NT2/D1 (cell line): ENCODE measurements at regions not wholly inside any gene's neighbourhood (a gene's known extent, or its start where the extent isn't known, plus 50 kb on each side); places are given as distances from the start of the nearest gene placed in this dataset.
"Not testable (repeated sequence)": the region's sequence is repeated elsewhere in the genome, so short reads cannot be mapped to it uniquely, and the experiment has no call there.

Experiments
- DNase-seq: peaks from one replicate; pipeline ENCODE4 v3.0.0-alpha.2; 2011; ENCODE audit warnings: low read depth, low spot score
- H3K27me3 ChIP-seq: 2 replicates; pipeline ENCODE4 v1.6.0; 2011; ENCODE audit warnings: mild to moderate bottlenecking; ENCODE audit not compliant: insufficient read length, insufficient read depth
- H3K36me3 ChIP-seq: 2 replicates; pipeline ENCODE4 v1.6.1; 2011; ENCODE audit warnings: mild to moderate bottlenecking, low read length, mixed read lengths; ENCODE audit not compliant: insufficient read depth, insufficient read length
- H3K4me1 ChIP-seq: 2 replicates; pipeline ENCODE4 v1.5.1; 2011; ENCODE audit not compliant: insufficient read depth, insufficient read length
- H3K4me3 ChIP-seq: 2 replicates; pipeline ENCODE4 v1.5.1; 2011; ENCODE audit warnings: low read depth; ENCODE audit not compliant: insufficient read length
- H3K9ac ChIP-seq: 2 replicates; pipeline ENCODE4 v1.6.0; 2011; ENCODE audit warnings: low read depth; ENCODE audit not compliant: insufficient read length
- H3K9me3 ChIP-seq: 2 replicates; pipeline ENCODE4 v1.5.1; 2011; ENCODE audit warnings: mild to moderate bottlenecking, low read length; ENCODE audit not compliant: insufficient read depth
- SUZ12 ChIP-seq: IDR thresholded peaks from 2 replicates; pipeline ENCODE4 v1.6.1; 2011; ENCODE audit not compliant: insufficient read length, insufficient read depth; ENCODE audit errors: extremely low read depth
- YY1 ChIP-seq: IDR thresholded peaks from 2 replicates; pipeline ENCODE4 v1.6.1; 2011; ENCODE audit not compliant: insufficient read length, insufficient read depth
- ZNF274 ChIP-seq: IDR thresholded peaks from 2 replicates; pipeline ENCODE4 v1.6.1; 2011; ENCODE audit warnings: mild to moderate bottlenecking, low read depth, low read length

GRCh38 chr6:69555088-69555638, 241.6 kb downstream of the LMBRD1 start:
- Histone ChIP-seq H3K9ac (no peak overlapping the region), H3K9me3 (no peaks in the 10 kb centered on the region), H3K4me1 (no peaks in the 10 kb centered on the region), H3K36me3 (no peaks in the 10 kb centered on the region), H3K4me3 (no peak overlapping the region), H3K27me3 (no peaks in the 10 kb centered on the region)
- TF ChIP-seq YY1: no peak
- no peak for TF ChIP-seq ZNF274
- TF ChIP-seq SUZ12: no peak
- DNase-seq: no peak

DNA sequence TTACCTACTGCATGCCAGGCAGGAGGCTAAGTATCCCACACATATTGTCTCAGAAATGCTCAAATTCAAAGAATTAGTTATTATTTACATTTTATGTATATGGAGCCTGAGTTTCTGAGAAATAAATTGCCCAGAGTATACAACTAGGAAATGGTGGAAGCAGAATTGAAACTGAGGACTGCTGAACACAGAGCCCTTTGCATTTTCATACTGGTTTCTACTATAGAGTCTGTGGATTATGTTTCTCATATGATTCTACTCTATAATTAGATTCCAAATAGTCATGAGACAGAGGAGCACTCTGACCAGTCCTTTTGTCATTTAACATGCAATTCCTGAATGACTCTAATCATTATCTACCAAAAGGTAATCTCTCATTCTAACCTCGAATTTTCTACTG, 254.3 kb downstream of the LMBRD1 start:
- H3K4me1 ChIP-seq: no peaks in the 10 kb centered on the region
- no peaks in the 10 kb centered on the region for H3K9me3 ChIP-seq
- no peak overlapping the region for H3K9ac ChIP-seq
- no peak overlapping the region for H3K4me3 ChIP-seq
- no peak for TF ChIP-seq ZNF274
- TF ChIP-seq SUZ12: no peak
- TF ChIP-seq YY1: no peak
- H3K27me3 ChIP-seq: no peaks in the 10 kb centered on the region
- no peak for DNase-seq
- H3K36me3 ChIP-seq: no peaks in the 10 kb centered on the region

DNA sequence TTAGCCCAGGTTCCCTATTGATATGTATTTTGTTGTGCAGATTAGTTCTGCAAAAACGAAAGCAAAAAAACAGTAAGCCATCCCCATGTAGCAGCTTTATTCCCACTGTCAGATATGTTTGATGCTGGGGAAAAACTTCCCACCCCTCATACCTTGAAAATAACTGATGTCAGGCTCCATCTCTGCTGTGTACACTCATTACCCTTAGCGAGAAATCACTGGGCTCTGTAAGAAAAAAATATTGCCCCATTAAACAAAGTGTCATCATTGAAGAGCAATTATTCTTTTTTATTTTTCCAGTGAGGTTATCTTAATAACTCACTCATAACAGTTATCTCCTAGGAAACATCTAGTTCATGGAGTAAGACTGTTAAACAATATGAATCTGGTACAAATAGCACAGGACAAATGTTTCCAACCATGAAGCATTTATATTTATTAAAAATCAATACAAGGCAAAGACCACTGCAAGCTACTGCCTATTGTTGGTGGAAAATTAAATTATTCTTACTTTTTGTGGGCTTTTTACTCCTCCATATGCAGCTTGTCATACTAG, 268.8 kb downstream of the LMBRD1 start:
- Histone ChIP-seq H3K4me1 (no peaks in the 10 kb centered on the region), H3K27me3 (no peaks in the 10 kb centered on the region), H3K36me3 (no peaks in the 10 kb centered on the region), H3K4me3 (no peak overlapping the region), H3K9ac (no peak overlapping the region), H3K9me3 (no peaks in the 10 kb centered on the region)
- no peak for TF ChIP-seq ZNF274
- DNase-seq: no peak

- H3K4me1 ChIP-seq, H3K9me3 ChIP-seq, H3K4me3 ChIP-seq, H3K27me3 ChIP-seq, H3K9ac ChIP-seq, H3K36me3 ChIP-seq: not testable (repeated sequence)
- DNase-seq: peak; percentile 8
Observed at GRCh38 chr6:69515480-69515879, 281.3 kb downstream of the LMBRD1 start.

- H3K4me3 ChIP-seq: no peak overlapping the region
- DNase-seq: no peak
- no peak overlapping the region for H3K9ac ChIP-seq
- no peaks in the 10 kb centered on the region for H3K4me1 ChIP-seq
- H3K36me3 ChIP-seq: no peaks in the 10 kb centered on the region
- H3K27me3 ChIP-seq: no peaks in the 10 kb centered on the region
- TF ChIP-seq ZNF274 (no peak), SUZ12 (no peak)
- peaks cover 4% of the 10 kb centered on the region; the same call in 1 of the 2 replicates for H3K9me3 ChIP-seq
Observed at GRCh38 chr6:69494595-69494994, 302.2 kb downstream of the LMBRD1 start.

DNA sequence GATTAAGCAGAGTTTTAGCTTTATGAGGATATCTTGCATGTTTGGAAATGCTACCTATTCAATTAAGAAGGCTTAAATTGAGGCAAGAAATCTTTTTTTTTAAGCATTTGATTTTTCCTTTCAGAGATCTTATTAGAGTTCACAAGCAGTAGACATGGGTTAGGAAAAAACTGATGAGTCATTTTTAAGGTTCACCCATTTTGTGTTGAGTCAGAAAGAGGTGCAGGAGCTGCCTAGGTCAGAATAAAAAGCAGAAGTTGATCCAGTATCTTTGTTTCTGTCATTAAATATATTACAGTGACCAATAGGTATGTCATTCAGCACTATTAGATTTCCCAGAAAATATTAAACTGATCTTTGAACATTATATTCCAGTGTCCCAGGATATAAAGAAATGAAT, 306.8 kb downstream of the LMBRD1 start:
- H3K9me3 ChIP-seq: peaks cover 12% of the 10 kb centered on the region
- no peaks in the 10 kb centered on the region for H3K4me1 ChIP-seq
- H3K4me3 ChIP-seq: no peak overlapping the region
- no peaks in the 10 kb centered on the region for H3K27me3 ChIP-seq
- H3K9ac ChIP-seq: no peak overlapping the region
- H3K36me3 ChIP-seq: no peaks in the 10 kb centered on the region
- no peak for TF ChIP-seq ZNF274
- no peak for DNase-seq

DNA sequence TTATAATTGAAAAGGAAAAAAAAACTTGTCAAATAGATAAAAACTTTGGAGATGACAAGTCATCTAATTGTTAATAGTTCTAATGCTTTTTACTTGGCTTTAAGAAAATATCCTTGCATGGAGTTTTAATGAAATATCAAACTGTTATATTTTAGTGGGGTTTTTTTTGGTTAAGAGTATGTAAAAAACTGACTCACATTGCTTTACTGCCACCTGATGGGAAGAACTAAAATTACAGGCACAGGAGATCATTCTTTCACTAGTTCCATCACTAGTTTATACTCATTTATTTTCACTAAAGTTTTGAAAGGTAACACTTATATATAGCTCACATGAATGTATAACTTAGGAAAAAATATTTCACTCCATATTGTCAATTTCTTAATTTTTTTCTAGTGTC, 309.1 kb downstream of the LMBRD1 start:
- no peak overlapping the region for H3K4me3 ChIP-seq
- TF ChIP-seq SUZ12: no peak
- no peak for TF ChIP-seq YY1
- TF ChIP-seq ZNF274: no peak
- DNase-seq: no peak
- H3K4me1 ChIP-seq: no peaks in the 10 kb centered on the region
- no peaks in the 10 kb centered on the region for H3K27me3 ChIP-seq
- H3K36me3 ChIP-seq: no peaks in the 10 kb centered on the region
- peaks cover 8% of the 10 kb centered on the region for H3K9me3 ChIP-seq
- H3K9ac ChIP-seq: no peak overlapping the region

GRCh38 chr6:69466979-69467570, 329.7 kb downstream of the LMBRD1 start:
- H3K27me3 ChIP-seq: no peaks in the 10 kb centered on the region
- H3K4me1 ChIP-seq: no peaks in the 10 kb centered on the region
- H3K4me3 ChIP-seq: no peak overlapping the region
- TF ChIP-seq ZNF274 (no peak), YY1 (no peak), SUZ12 (no peak)
- DNase-seq: no peak
- no peak overlapping the region for H3K9ac ChIP-seq
- no peaks in the 10 kb centered on the region for H3K36me3 ChIP-seq
- H3K9me3 ChIP-seq: no peaks in the 10 kb centered on the region
